ENCODE measurements at regions not wholly inside any gene's neighbourhood (a gene's known extent, or its start where the extent isn't known, plus 50 kb on each side); places are given as distances from the start of the nearest gene placed in this dataset.

GRCh38 chr3:168218600-168218999, 122.9 kb upstream of the GOLIM4 start:
- Mint-ChIP-seq H3K27me3 (ENCODE audit: insufficient read depth, unreplicated experiment) (peaks cover 68% of the 10 kb centered on the region), H3K4me1 (ENCODE audit: insufficient read depth, unreplicated experiment) (no peaks in the 10 kb centered on the region), H3K36me3 (ENCODE audit: insufficient read depth, unreplicated experiment) (no peaks in the 10 kb centered on the region), H3K27ac (ENCODE audit: low read depth, unreplicated experiment) (no peak overlapping the region), H3K4me3 (ENCODE audit: unreplicated experiment) (no peak overlapping the region), H3K9me3 (ENCODE audit: unreplicated experiment) (no peaks in the 10 kb centered on the region)
- TF ChIP-seq, protein P1, sequence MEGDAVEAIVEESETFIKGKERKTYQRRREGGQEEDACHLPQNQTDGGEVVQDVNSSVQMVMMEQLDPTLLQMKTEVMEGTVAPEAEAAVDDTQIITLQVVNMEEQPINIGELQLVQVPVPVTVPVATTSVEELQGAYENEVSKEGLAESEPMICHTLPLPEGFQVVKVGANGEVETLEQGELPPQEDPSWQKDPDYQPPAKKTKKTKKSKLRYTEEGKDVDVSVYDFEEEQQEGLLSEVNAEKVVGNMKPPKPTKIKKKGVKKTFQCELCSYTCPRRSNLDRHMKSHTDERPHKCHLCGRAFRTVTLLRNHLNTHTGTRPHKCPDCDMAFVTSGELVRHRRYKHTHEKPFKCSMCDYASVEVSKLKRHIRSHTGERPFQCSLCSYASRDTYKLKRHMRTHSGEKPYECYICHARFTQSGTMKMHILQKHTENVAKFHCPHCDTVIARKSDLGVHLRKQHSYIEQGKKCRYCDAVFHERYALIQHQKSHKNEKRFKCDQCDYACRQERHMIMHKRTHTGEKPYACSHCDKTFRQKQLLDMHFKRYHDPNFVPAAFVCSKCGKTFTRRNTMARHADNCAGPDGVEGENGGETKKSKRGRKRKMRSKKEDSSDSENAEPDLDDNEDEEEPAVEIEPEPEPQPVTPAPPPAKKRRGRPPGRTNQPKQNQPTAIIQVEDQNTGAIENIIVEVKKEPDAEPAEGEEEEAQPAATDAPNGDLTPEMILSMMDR (IDR thresholded peaks at IDR 0.05; ENCODE audit: unreplicated experiment) = no peak
- intact Hi-C loops (cut with micrococcal nuclease) = no loop called here
- BruUV-seq (replicated peaks) = no TSS peak
- ChIA-PET POLR2A (no interaction called here), CTCF (interaction anchor here (0.8 to 2.6 kb wide), 3 partner anchors 616 to 1451 kb away, joined by 3 to 15 read pairs (median 3); no protein-coding TSS in a partner anchor)
- no peak for DNase-seq (ENCODE audit: unreplicated experiment)

DNA sequence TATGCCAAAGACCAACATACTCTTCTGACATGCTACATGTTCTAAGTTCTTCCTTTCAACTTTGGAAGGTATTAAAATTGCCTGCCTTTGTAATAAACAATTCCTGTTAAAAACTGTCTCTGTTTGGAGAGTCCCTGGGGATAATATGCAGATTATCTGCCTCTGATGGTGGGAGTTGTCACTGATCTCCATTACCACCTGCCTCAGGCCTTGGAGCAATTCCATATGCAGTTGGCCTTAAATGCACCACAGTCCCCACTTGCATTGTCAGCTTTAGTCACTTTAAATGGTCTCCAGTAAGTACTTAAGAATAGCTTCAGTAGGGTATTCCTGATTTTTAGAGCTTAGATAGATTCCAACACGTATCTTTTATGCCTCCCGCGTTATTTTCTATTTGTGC, 121.1 kb upstream of the GOLIM4 start:
- no peak overlapping the region for H3K4me3 Mint-ChIP-seq (ENCODE audit: unreplicated experiment)
- H3K4me1 Mint-ChIP-seq (ENCODE audit: insufficient read depth, unreplicated experiment) = no peaks in the 10 kb centered on the region
- intact Hi-C loops (cut with micrococcal nuclease) = no loop called here
- POLR2A ChIA-PET = no interaction called here
- H3K36me3 Mint-ChIP-seq (ENCODE audit: insufficient read depth, unreplicated experiment) = no peaks in the 10 kb centered on the region
- H3K27ac Mint-ChIP-seq (ENCODE audit: low read depth, unreplicated experiment) = no peak overlapping the region
- DNase-seq (ENCODE audit: unreplicated experiment) = no peak
- TF ChIP-seq, protein P1 (IDR thresholded peaks at IDR 0.05; ENCODE audit: unreplicated experiment) = no peak
- CTCF ChIA-PET = interaction anchor here (1.0 to 2.6 kb wide), 3 partner anchors 51 to 648 kb away, joined by 3 to 15 read pairs (median 4); no protein-coding TSS in a partner anchor
- H3K27me3 Mint-ChIP-seq (ENCODE audit: insufficient read depth, unreplicated experiment) = peaks cover 61% of the 10 kb centered on the region
- BruUV-seq (replicated peaks) = no TSS peak
- H3K9me3 Mint-ChIP-seq (ENCODE audit: unreplicated experiment) = no peaks in the 10 kb centered on the region

DNA sequence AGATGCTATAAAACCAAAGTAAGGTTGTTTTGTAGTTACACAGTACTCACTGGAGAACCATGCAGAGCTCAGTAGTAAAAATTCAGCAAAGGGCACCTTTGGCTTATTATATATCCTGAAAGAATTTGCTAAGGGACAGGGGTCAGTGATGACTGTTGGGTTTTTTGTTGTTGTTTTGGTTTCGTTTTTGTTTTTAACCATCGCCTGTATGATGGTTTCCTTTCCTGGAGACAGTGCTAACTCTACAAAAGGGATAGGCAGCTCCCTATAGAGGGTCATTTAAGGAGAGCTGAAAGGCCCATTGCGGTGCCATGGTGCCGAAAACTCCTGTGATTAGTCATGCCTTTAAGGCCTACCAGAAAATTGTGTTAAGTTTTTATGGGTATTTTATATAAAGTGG, 118.2 kb upstream of the GOLIM4 start:
- TF ChIP-seq, protein P1 (IDR thresholded peaks at IDR 0.05; ENCODE audit: unreplicated experiment) = no peak
- no peak for DNase-seq (ENCODE audit: unreplicated experiment)
- no TSS peak for BruUV-seq (replicated peaks)
- intact Hi-C loops (cut with micrococcal nuclease) = no loop called here
- H3K4me3 Mint-ChIP-seq (ENCODE audit: unreplicated experiment) = no peak overlapping the region
- H3K27ac Mint-ChIP-seq (ENCODE audit: low read depth, unreplicated experiment) = no peak overlapping the region
- ChIA-PET POLR2A (no interaction called here), CTCF (interaction anchor here (0.7 to 1.3 kb wide), 5 partner anchors 21 to 633 kb away, joined by 3 to 10 read pairs (median 3); no protein-coding TSS in a partner anchor)
- H3K36me3 Mint-ChIP-seq (ENCODE audit: insufficient read depth, unreplicated experiment) = no peaks in the 10 kb centered on the region
- peaks cover 40% of the 10 kb centered on the region for H3K27me3 Mint-ChIP-seq (ENCODE audit: insufficient read depth, unreplicated experiment)
- H3K9me3 Mint-ChIP-seq (ENCODE audit: unreplicated experiment) = no peaks in the 10 kb centered on the region
- H3K4me1 Mint-ChIP-seq (ENCODE audit: insufficient read depth, unreplicated experiment) = no peaks in the 10 kb centered on the region

GRCh38 chr3:168212664-168213285, 117.1 kb upstream of the GOLIM4 start:
- TF ChIP-seq, protein P1 (IDR thresholded peaks at IDR 0.05; ENCODE audit: unreplicated experiment) = no peak
- POLR2A ChIA-PET = interaction anchor here (2.4 kb wide), 1 partner anchor 634 kb away, joined by 13 read pairs; no protein-coding TSS in a partner anchor
- no peaks in the 10 kb centered on the region for H3K4me1 Mint-ChIP-seq (ENCODE audit: insufficient read depth, unreplicated experiment)
- no peaks in the 10 kb centered on the region for H3K36me3 Mint-ChIP-seq (ENCODE audit: insufficient read depth, unreplicated experiment)
- no peak overlapping the region for H3K27ac Mint-ChIP-seq (ENCODE audit: low read depth, unreplicated experiment)
- intact Hi-C loops (cut with micrococcal nuclease) = no loop called here
- DNase-seq (ENCODE audit: unreplicated experiment) = no peak
- CTCF ChIA-PET = interaction anchor here (0.7 to 4.7 kb wide), 8 partner anchors 9 to 1245 kb away, joined by 3 to 137 read pairs (median 4); no protein-coding TSS in a partner anchor
- no peaks in the 10 kb centered on the region for H3K9me3 Mint-ChIP-seq (ENCODE audit: unreplicated experiment)
- no TSS peak for BruUV-seq (replicated peaks)
- peaks cover 39% of the 10 kb centered on the region for H3K27me3 Mint-ChIP-seq (ENCODE audit: insufficient read depth, unreplicated experiment)
- no peak overlapping the region for H3K4me3 Mint-ChIP-seq (ENCODE audit: unreplicated experiment)
